NCI-H2196 (cell line): ENCODE measurements at regions not wholly inside any gene's neighbourhood (a gene's known extent, or its start where the extent isn't known, plus 50 kb on each side); places are given as distances from the start of the nearest gene placed in this dataset.

Source experiments
- DNase-seq: peaks from one replicate; lab custom pipeline; 2025; ENCODE audit not compliant: unreplicated experiment; lab: John Stamatoyannopoulos, UW

- no peak for DNase-seq
Observed at GRCh38 chr1:83006271-83006670, 992.7 kb downstream of the TTLL7 start.

- DNase-seq: no peak
Observed at GRCh38 chr1:83000286-83000685, 998.6 kb downstream of the TTLL7 start.

- DNase-seq: no peak
Observed at GRCh38 chr1:82995951-82996350, 1003.0 kb downstream of the TTLL7 start.

- DNase-seq: no peak
Observed at GRCh38 chr1:82994616-82995263, 1004.2 kb downstream of the TTLL7 start.

GRCh38 chr1:82991569-82991968 is 1007.4 kb downstream of the TTLL7 start:
- no peak for DNase-seq

- no peak for DNase-seq
Observed at GRCh38 chr1:82979593-82980236, 1019.2 kb downstream of the TTLL7 start.

- DNase-seq: no peak
Observed at GRCh38 chr1:82978461-82979324, 1020.2 kb downstream of the TTLL7 start.

GRCh38 chr1:82972841-82973553 is 1025.9 kb downstream of the TTLL7 start:
- no peak for DNase-seq

- DNase-seq: no peak
Observed at GRCh38 chr1:82969340-82969739, 1029.6 kb downstream of the TTLL7 start.

- no peak for DNase-seq
Observed at GRCh38 chr1:82962658-82963057, 1036.3 kb downstream of the TTLL7 start.

- no peak for DNase-seq
Observed at GRCh38 chr1:82950606-82951200, 1048.2 kb downstream of the TTLL7 start.

GRCh38 chr1:82948386-82948785 is 1050.5 kb downstream of the TTLL7 start:
- DNase-seq: no peak

- DNase-seq: no peak
Observed at GRCh38 chr1:82947278-82947677, 1051.7 kb downstream of the TTLL7 start.

GRCh38 chr1:82946096-82946605 is 1052.8 kb downstream of the TTLL7 start:
- DNase-seq: no peak

GRCh38 chr1:82944822-82945221 is 1054.1 kb downstream of the TTLL7 start:
- no peak for DNase-seq

GRCh38 chr1:82934074-82934473 is 1064.9 kb downstream of the TTLL7 start:
- DNase-seq: no peak

GRCh38 chr1:82932727-82933126 is 1066.2 kb downstream of the TTLL7 start:
- DNase-seq: no peak

GRCh38 chr1:82932207-82932606 is 1066.7 kb downstream of the TTLL7 start:
- no peak for DNase-seq

- DNase-seq: no peak
Observed at GRCh38 chr1:82931006-82931405, 1067.9 kb downstream of the TTLL7 start.

- no peak for DNase-seq
Observed at GRCh38 chr1:82927753-82928152, 1071.2 kb downstream of the TTLL7 start.

- DNase-seq: no peak
Observed at GRCh38 chr1:82924666-82925065, 1074.3 kb downstream of the TTLL7 start.
